Fibroblast of pulmonary artery (primary cell): ENCODE measurements at regions not wholly inside any gene's neighbourhood (a gene's known extent, or its start where the extent isn't known, plus 50 kb on each side); places are given as distances from the start of the nearest gene placed in this dataset.

Experiments used
- DNase-seq: peaks from one replicate; pipeline ENCODE4 v3.0.0-alpha.2; 2010; ENCODE audit warnings: low read depth
- H3K4me3 ChIP-seq: replicated peaks from 2 replicates; pipeline ENCODE4 v1.5.1; 2011; ENCODE audit warnings: low read depth, mild to moderate bottlenecking, control low read depth, low read length, moderate library complexity
- TF ChIP-seq, protein P1 (sequence below): IDR thresholded peaks from 2 replicates; pipeline ENCODE4 v1.5.1; 2011; ENCODE audit warnings: mild to moderate bottlenecking, control low read depth, low read length, inconsistent platforms; ENCODE audit errors: missing control alignments

DNA sequence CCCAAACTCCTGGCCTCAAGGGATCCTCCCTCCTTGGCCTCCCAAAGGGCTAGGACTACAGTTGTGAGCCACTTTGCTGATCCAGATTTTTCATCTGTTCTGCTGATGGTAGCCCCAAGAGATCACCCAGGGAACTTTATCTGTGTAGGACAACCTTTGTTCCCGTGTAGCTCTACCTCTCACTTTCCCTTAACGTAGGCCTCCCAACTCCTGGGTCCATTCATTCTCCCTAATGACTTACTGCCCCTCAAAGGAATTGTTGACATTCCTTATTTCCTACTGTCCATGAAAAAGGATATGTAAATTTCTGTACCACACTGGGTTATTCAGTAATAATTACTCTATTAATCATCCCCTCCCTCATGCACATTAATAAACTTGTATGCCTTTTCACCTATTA, 51.0 kb upstream of the PHF24 start:
- DNase-seq: no peak
- H3K4me3 ChIP-seq: no peak overlapping the region
- TF ChIP-seq, protein P1, sequence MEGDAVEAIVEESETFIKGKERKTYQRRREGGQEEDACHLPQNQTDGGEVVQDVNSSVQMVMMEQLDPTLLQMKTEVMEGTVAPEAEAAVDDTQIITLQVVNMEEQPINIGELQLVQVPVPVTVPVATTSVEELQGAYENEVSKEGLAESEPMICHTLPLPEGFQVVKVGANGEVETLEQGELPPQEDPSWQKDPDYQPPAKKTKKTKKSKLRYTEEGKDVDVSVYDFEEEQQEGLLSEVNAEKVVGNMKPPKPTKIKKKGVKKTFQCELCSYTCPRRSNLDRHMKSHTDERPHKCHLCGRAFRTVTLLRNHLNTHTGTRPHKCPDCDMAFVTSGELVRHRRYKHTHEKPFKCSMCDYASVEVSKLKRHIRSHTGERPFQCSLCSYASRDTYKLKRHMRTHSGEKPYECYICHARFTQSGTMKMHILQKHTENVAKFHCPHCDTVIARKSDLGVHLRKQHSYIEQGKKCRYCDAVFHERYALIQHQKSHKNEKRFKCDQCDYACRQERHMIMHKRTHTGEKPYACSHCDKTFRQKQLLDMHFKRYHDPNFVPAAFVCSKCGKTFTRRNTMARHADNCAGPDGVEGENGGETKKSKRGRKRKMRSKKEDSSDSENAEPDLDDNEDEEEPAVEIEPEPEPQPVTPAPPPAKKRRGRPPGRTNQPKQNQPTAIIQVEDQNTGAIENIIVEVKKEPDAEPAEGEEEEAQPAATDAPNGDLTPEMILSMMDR: no peak

GRCh38 chr9:34899535-34900158, 58.4 kb upstream of the PHF24 start:
- peak; percentile 80 for DNase-seq
- TF ChIP-seq, protein P1: peak; percentile 86
- H3K4me3 ChIP-seq: no peak overlapping the region

DNA sequence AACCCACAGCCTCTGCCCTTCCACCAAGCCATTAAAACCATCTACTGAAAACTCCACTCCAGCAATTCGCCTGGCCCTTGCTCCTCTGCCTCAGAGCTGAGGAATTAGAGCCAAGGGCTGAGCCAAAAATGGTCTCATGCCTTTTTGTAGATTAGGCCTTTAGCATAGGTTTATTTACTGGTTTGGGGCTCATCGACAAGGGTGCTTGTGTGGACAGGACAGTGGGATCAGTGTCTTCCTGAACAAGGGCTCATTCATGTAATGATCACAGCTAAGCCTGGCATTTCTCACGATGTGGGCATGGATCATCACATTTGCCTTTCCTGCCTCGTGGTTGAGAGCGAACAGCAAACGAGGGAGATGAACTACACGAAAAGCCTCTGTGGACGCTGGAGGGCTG, 59.2 kb upstream of the PHF24 start:
- TF ChIP-seq, protein P1: no peak
- DNase-seq: no peak
- H3K4me3 ChIP-seq: no peak overlapping the region

DNA sequence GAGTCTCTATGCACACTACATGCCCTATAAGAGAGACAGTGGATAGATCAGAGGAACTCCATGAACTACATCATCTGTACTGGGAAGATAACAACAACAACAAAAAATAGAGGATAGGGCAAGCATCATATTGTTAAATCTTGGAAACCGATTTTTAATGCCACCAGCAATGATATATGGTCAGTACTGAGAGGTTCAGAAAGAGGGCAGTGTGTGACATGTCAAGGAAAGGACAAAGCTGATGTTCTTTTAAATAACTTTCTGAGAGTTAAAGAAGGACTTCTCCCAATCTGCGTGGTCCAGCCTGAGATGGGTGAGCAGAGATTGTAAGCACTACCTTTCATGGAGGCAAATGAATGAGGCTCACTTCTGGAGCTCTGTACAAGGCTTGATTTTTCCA, 62.0 kb upstream of the PHF24 start:
- no peak for DNase-seq
- no peak overlapping the region for H3K4me3 ChIP-seq
- TF ChIP-seq, protein P1: peak; percentile 15

DNA sequence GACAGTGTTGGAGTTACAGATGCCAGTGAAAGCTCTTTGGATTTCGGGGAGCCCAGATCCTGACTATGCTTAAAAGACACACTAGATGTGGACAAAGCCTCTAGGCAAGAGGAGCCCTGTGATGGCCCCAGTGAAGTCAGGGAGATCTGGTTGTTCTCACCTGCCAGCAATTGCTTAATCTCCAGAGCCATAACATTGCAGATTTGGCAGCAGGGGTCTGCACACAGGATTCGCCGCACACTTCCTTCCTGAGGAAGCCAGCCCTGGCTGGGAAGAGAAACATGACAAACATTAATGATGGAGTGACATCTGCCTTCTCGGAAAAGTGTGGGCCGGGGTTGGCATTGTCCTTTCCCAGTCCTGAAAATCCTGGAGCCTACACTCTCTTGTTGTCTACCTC, 65.2 kb upstream of the PHF24 start:
- TF ChIP-seq, protein P1: no peak
- DNase-seq: no peak
- H3K4me3 ChIP-seq: no peak overlapping the region

DNA sequence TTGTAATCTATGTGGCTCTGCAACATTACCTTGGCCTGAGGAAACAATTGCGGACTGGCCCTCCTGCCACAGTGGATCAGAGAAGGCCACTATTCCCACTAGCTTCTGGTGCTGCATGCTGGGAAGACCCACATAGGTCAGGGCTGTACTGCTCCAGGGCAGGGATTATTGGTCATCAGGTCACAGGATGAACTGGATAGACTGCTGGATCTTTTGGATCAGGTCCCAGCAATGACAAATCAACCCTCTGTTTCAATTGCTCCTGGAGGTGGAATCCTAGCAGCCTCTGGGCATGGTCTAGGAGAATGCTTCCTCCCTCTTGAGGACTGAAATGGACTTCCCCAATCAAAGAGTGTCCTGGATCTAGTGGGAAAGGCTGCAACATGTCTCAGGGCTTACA, 66.7 kb upstream of the PHF24 start:
- TF ChIP-seq, protein P1: no peak
- DNase-seq: no peak
- no peak overlapping the region for H3K4me3 ChIP-seq

GRCh38 chr9:34887841-34888240, 70.2 kb upstream of the PHF24 start:
- no peak overlapping the region for H3K4me3 ChIP-seq
- DNase-seq: no peak
- TF ChIP-seq, protein P1: no peak
